Gastrocnemius medialis (tissue), 4 donors: ENCODE measurements at regions not wholly inside any gene's neighbourhood (a gene's known extent, or its start where the extent isn't known, plus 50 kb on each side); places are given as distances from the start of the nearest gene placed in this dataset.

ENCODE experiments used
- ATAC-seq, 2 donors: fragments of 150-250 bp; one replicate each; pipeline ENCODE4 v1.9.1; 2016
- DNase-seq, 2 donors: peaks; one replicate each; pipeline ENCODE4 v3.0.0-alpha.2; 2019
- H3K27ac ChIP-seq, 4 donors: fragments of 200-600 bp; sonication (generic); 1 replicate in 1 of 4; 2 replicates in 3 of 4; pipeline ENCODE4 v1.5.1; 2016 to 2018; ENCODE audit warnings: mild to moderate bottlenecking in 2 of 4, moderate library complexity in 1 of 4
- H3K27me3 ChIP-seq, 3 donors: fragments of 200-600 bp; sonication (generic) in 2 of 3; 1 replicate in 1 of 3; 2 replicates in 2 of 3; pipeline versions ENCODE4 v1.5.1 to v1.6.0; 2016 to 2019; ENCODE audit warnings: mild to moderate bottlenecking in 1 of 3, moderate library complexity in 1 of 3
- H3K36me3 ChIP-seq, 2 donors: fragments of 200-600 bp; sonication (generic) in 1 of 2; one replicate each; pipeline ENCODE4 v1.5.1; 2017 to 2018
- H3K4me1 ChIP-seq, 2 donors: fragments of 200-600 bp; sonication (generic) in 1 of 2; one replicate each; pipeline ENCODE4 v1.5.1; 2016 to 2017; ENCODE audit warnings: mild to moderate bottlenecking in 2 of 2
- H3K4me3 ChIP-seq, 4 donors: fragments of 200-600 bp; sonication (generic) in 3 of 4; 1 replicate in 1 of 4; 2 replicates in 3 of 4; pipeline ENCODE4 v1.5.1; 2016 to 2019; ENCODE audit warnings: mild to moderate bottlenecking in 2 of 4
- H3K9me3 ChIP-seq, 3 donors: fragments of 200-600 bp; sonication (generic) in 2 of 3; 1 replicate in 1 of 3; 2 replicates in 2 of 3; pipeline ENCODE4 v1.5.1; 2016 to 2019
- POLR2A ChIP-seq, 2 donors: fragments of 450-650 bp; IDR thresholded peaks; one replicate each; pipeline ENCODE4 v1.6.1; 2017; ENCODE audit warnings: antibody characterized with exemption in 2 of 2, mild to moderate bottlenecking in 2 of 2, moderate library complexity in 2 of 2
- in situ Hi-C, 4 donors: fragments of 200-750 bp; cut with MboI; loops; one replicate each; pipeline versions ENCODE4 v1.15.0 to v1.8.0; 2017; ENCODE audit warnings: low sequenced_read_pairs in 4 of 4
- intact Hi-C: fragments of 100-400 bp; cut with DNase I; formaldehyde crosslinking; loops from one replicate; pipeline ENCODE4 v1.15.1; 2023; ENCODE audit warnings: low total_unique reads
- TF ChIP-seq, protein P1 (sequence below), 5 experiments: fragments of 450-650 bp in 3 of 5; fragments of 200-600 bp in 2 of 5; sonication (generic) in 2 of 5; IDR thresholded peaks in 4 of 5; conservative IDR thresholded peaks in 1 of 5; 1 replicate in 4 of 5; 2 replicates in 1 of 5; pipeline ENCODE4 v1.5.1; 2016 to 2019; ENCODE audit warnings: antibody characterized with exemption in 5 of 5, mild to moderate bottlenecking in 3 of 5, moderate library complexity in 3 of 5

DNA sequence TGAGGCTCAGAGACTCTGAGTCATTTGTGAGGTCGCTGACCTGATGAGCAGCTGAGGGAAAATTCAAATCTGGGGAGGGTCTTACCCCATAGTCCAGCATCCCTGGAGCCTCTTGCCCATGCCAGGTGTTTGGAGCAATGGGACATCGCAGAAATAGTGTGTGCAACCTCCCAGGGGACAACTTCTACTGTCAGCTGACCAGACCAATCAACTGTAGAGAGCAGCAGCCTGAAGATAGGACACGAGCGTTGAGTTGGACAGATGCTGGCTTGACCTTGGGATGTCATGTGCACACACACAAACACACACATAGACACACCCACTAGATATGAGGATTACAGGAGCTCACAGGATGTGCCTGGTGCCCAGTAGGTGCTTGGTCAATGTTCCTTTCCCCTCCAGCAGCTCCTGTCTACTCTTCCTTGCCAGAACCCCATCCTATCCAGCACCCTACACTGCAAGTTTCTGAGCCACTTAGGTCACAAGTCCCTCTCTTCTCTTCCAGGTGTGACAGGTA, 59.1 kb upstream of the MPEG1 start:
- no peak for DNase-seq
- Histone ChIP-seq H3K27ac (no peak overlapping the region), H3K9me3 (no peaks in the 10 kb centered on the region), H3K36me3 (no peaks in the 10 kb centered on the region), H3K4me1 (no peaks in the 10 kb centered on the region), H3K27me3 (no peaks in the 10 kb centered on the region), H3K4me3 (no peak overlapping the region)
- intact Hi-C loops = no loop called here
- TF ChIP-seq POLR2A (IDR thresholded peaks at IDR 0.05) = no peak
- TF ChIP-seq, protein P1, sequence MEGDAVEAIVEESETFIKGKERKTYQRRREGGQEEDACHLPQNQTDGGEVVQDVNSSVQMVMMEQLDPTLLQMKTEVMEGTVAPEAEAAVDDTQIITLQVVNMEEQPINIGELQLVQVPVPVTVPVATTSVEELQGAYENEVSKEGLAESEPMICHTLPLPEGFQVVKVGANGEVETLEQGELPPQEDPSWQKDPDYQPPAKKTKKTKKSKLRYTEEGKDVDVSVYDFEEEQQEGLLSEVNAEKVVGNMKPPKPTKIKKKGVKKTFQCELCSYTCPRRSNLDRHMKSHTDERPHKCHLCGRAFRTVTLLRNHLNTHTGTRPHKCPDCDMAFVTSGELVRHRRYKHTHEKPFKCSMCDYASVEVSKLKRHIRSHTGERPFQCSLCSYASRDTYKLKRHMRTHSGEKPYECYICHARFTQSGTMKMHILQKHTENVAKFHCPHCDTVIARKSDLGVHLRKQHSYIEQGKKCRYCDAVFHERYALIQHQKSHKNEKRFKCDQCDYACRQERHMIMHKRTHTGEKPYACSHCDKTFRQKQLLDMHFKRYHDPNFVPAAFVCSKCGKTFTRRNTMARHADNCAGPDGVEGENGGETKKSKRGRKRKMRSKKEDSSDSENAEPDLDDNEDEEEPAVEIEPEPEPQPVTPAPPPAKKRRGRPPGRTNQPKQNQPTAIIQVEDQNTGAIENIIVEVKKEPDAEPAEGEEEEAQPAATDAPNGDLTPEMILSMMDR (IDR thresholded peaks at IDR 0.05 in 4 of 5, conservative IDR thresholded peaks at IDR 0.05 in 1 of 5) = no peak
- in situ Hi-C loops = no loop called here
- ATAC-seq = no peak

DNA sequence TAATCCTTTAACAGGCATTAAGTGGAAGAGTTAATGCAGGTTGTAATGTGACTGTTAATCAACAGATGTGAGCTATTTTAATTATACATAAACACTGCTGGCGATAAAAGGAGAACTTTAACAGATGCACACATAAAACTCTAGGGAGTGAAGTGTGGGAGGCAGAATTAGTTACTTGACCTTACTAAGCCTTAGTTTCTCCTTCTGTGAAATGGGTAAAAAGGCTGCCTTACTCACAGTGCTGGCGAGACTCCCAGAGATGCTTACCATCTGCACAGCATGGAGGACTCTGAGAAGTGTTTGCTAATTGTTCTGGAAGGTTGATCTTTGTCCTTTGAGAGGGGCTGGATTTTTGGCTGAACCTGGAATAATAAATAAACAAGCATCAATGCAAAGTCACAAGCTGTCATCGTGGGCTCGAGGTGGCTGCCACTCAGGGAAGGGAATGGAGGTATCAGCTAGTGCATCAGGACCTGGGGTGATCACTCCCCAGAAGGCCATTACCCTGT, 58.6 kb upstream of the MPEG1 start:
- Histone ChIP-seq H3K36me3 (no peaks in the 10 kb centered on the region), H3K4me3 (no peak overlapping the region), H3K27ac (no peak overlapping the region), H3K4me1 (no peaks in the 10 kb centered on the region), H3K9me3 (no peaks in the 10 kb centered on the region), H3K27me3 (no peaks in the 10 kb centered on the region)
- in situ Hi-C loops (no loop called here), intact Hi-C loops (no loop called here)
- TF ChIP-seq, protein P1 (IDR thresholded peaks at IDR 0.05 in 4 of 5, conservative IDR thresholded peaks at IDR 0.05 in 1 of 5) = no peak
- no peak for TF ChIP-seq POLR2A (IDR thresholded peaks at IDR 0.05)
- DNase-seq (no peak), ATAC-seq (no peak)

DNA sequence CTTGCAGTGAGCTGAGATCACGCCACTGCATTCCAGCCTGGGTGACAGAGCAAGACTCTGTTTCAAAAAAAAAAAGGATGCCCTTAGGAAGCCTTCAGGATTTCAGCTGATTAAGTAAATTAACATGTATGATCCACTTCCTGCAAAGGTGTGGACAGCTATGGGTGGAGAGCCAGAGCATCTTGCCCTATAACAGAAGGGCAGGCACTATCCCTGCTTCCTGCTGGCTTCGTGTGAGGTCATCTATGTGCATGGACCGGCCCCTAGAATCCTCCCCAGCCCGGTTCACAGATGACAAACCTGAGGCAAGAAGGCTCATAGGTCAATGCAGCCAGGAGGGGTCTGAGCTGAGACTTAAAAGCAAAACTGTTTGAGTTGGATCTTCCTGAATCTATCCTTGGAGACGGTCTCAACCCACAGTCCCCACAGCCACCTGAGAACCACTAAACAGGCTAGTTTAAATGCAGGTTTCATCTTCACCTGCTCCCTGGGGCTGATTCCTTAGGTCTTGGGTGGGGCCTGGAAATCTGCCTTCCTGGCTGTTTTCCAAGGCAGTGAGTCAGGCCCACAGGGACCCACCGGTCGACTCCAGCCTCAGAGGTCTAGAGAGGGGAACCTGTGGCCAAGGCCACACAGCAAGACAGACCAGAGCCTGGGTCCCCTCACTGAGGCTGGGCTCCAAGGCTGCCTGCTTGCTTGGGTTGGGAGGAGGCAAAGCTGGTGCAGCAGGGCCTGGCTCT, 55.2 kb upstream of the MPEG1 start:
- DNase-seq = no peak
- H3K27ac ChIP-seq = no peak overlapping the region
- H3K9me3 ChIP-seq = no peaks in the 10 kb centered on the region
- in situ Hi-C loops (no loop called here), intact Hi-C loops (no loop called here)
- TF ChIP-seq, protein P1 (IDR thresholded peaks at IDR 0.05 in 4 of 5, conservative IDR thresholded peaks at IDR 0.05 in 1 of 5) = no peak
- no peak for TF ChIP-seq POLR2A (IDR thresholded peaks at IDR 0.05)
- no peaks in the 10 kb centered on the region for H3K36me3 ChIP-seq
- no peaks in the 10 kb centered on the region for H3K4me1 ChIP-seq
- H3K27me3 ChIP-seq = no peaks in the 10 kb centered on the region
- no peak overlapping the region for H3K4me3 ChIP-seq
- ATAC-seq = no peak

DNA sequence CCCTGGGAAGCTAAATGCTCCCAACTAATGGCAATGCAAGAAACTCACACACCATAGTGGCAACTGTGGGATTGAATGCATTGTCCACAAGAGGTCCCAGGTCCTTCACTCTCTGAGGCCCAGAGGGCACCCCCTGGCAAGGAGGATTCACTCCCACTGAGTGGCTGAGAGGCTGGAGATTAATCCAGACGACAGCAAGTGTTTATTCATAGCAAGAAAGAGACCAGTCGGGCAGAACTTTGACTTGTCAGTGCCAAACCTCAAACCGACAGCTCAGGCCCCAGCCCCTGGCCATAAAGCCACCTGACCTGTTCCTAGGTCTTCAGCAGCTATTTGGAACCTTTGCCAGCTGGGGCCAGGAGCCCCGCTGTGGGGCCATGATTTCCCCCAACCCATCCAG, 54.5 kb upstream of the MPEG1 start:
- in situ Hi-C loops = no loop called here
- intact Hi-C loops = no loop called here
- H3K9me3 ChIP-seq = no peaks in the 10 kb centered on the region
- ATAC-seq (no peak), DNase-seq (no peak)
- TF ChIP-seq, protein P1 (IDR thresholded peaks at IDR 0.05 in 4 of 5, conservative IDR thresholded peaks at IDR 0.05 in 1 of 5) = no peak
- no peaks in the 10 kb centered on the region for H3K4me1 ChIP-seq
- no peak overlapping the region for H3K4me3 ChIP-seq
- H3K27me3 ChIP-seq = no peaks in the 10 kb centered on the region
- no peak overlapping the region for H3K27ac ChIP-seq
- no peaks in the 10 kb centered on the region for H3K36me3 ChIP-seq
